Sigmoid colon (tissue), 6 donors: ENCODE measurements at regions not wholly inside any gene's neighbourhood (a gene's known extent, or its start where the extent isn't known, plus 50 kb on each side); places are given as distances from the start of the nearest gene placed in this dataset.
"Not testable (repeated sequence)": the region's sequence is repeated elsewhere in the genome, so short reads cannot be mapped to it uniquely, and the experiment has no call there.

Experiments
- DNase-seq: peaks from one replicate; pipeline ENCODE4 v3.0.0-alpha.2; 2019
- H3K27ac ChIP-seq, 4 donors: fragments of 200-600 bp; sonication (generic); one replicate each; pipeline ENCODE4 v1.5.1; 2016 to 2019; ENCODE audit warnings: mild to moderate bottlenecking in 1 of 4
- H3K27me3 ChIP-seq, 3 donors: fragments of 200-600 bp; sonication (generic); one replicate each; pipeline ENCODE4 v1.5.1; 2019; ENCODE audit warnings: mild to moderate bottlenecking in 1 of 3
- H3K36me3 ChIP-seq, 4 donors: fragments of 200-600 bp; sonication (generic); one replicate each; pipeline ENCODE4 v1.5.1; 2016 to 2019
- H3K4me1 ChIP-seq, 4 donors: fragments of 200-600 bp; sonication (generic); one replicate each; pipeline ENCODE4 v1.5.1; 2017 to 2019
- H3K4me3 ChIP-seq, 4 donors: fragments of 200-600 bp; sonication (generic); one replicate each; pipeline ENCODE4 v1.5.1; 2017 to 2019; ENCODE audit warnings: mild to moderate bottlenecking in 2 of 4, moderate library complexity in 1 of 4
- H3K9me3 ChIP-seq, 4 donors: fragments of 200-600 bp in 3 of 4; sonication (generic) in 3 of 4; one replicate each; pipeline versions ENCODE4 v1.5.1 to v1.6.1; 2013 to 2019
- CTCF ChIP-seq, 4 experiments: fragments of 450-650 bp in 3 of 4; fragments of 200-600 bp in 1 of 4; IDR thresholded peaks; one replicate each; pipeline ENCODE4 v1.5.1; 2016 to 2019; ENCODE audit warnings: antibody characterized with exemption in 4 of 4, mild to moderate bottlenecking in 3 of 4, moderate library complexity in 2 of 4
- EP300 ChIP-seq, 4 donors: sonication (generic); formaldehyde crosslinking; IDR thresholded peaks; one replicate each; pipeline ENCODE4 v1.6.1; 2017; ENCODE audit warnings: antibody characterized with exemption in 4 of 4
- POLR2A ChIP-seq, 2 donors: fragments of 450-650 bp; IDR thresholded peaks; one replicate each; pipeline ENCODE4 v1.6.1; 2016; ENCODE audit warnings: antibody characterized with exemption in 2 of 2, mild to moderate bottlenecking in 2 of 2, moderate library complexity in 2 of 2
- POLR2AphosphoS5 ChIP-seq, 4 donors: sonication (generic); formaldehyde crosslinking; IDR thresholded peaks; one replicate each; pipeline ENCODE4 v1.6.1; 2017; ENCODE audit warnings: antibody characterized with exemption in 4 of 4
- WGBS, 2 donors: extraction: QIAGEN DNeasy Blood & Tissue Kit; methylation state at CpG; one replicate each; pipeline ENCODE4 v1.1.7; 2013; 5-methylcytosine and 5-hydroxymethylcytosine counted together
- intact Hi-C: fragments of 100-400 bp; cut with DNase I; formaldehyde crosslinking; loops from one replicate; pipeline ENCODE4 v1.15.1; 2023
- donor health status: healthy with polysubstance abuse.
- donor health status: healthy.

GRCh38 chr19:29884466-29884865 is 57.6 kb upstream of the URI1 start:
- peak; percentile 46 for DNase-seq
- no peak for TF ChIP-seq POLR2AphosphoS5 (IDR thresholded peaks at IDR 0.05)
- no peak for TF ChIP-seq CTCF (IDR thresholded peaks at IDR 0.05)
- TF ChIP-seq POLR2A (IDR thresholded peaks at IDR 0.05), result no peak
- no peak for TF ChIP-seq EP300 (IDR thresholded peaks at IDR 0.05)
- peaks cover 0 to 36% (median 5%) of the 10 kb centered on the region in 3 donors for H3K27me3 ChIP-seq
- WGBS, 2 donors, result 79 to 88% methylated on average over 9 of the region's 9 CpGs
- no peak overlapping the region for H3K27ac ChIP-seq
- H3K9me3 ChIP-seq, result no peaks in the 10 kb centered on the region
- no peaks in the 10 kb centered on the region for H3K36me3 ChIP-seq
- H3K4me3 ChIP-seq, result no peak overlapping the region
- intact Hi-C loops, result no loop called here
- H3K4me1 ChIP-seq, result no peaks in the 10 kb centered on the region

GRCh38 chr19:29886106-29886505 is 55.9 kb upstream of the URI1 start:
- H3K36me3 ChIP-seq, intact Hi-C loops, H3K4me3 ChIP-seq, H3K9me3 ChIP-seq, H3K27ac ChIP-seq, H3K4me1 ChIP-seq: not testable (repeated sequence)
- peaks cover 0 to 27% (median 0%) of the 10 kb centered on the region in 3 donors for H3K27me3 ChIP-seq
- WGBS, 2 donors, result 87 to 90% methylated on average over 7 of the region's 7 CpGs
- DNase-seq, result peak; percentile 19

GRCh38 chr19:29886586-29886985 is 55.5 kb upstream of the URI1 start:
- no peak for TF ChIP-seq POLR2A (IDR thresholded peaks at IDR 0.05)
- TF ChIP-seq POLR2AphosphoS5 (IDR thresholded peaks at IDR 0.05), result no peak
- no peak for TF ChIP-seq EP300 (IDR thresholded peaks at IDR 0.05)
- TF ChIP-seq CTCF (IDR thresholded peaks at IDR 0.05), result no peak
- Histone ChIP-seq H3K4me3 (no peak overlapping the region), H3K36me3 (no peaks in the 10 kb centered on the region), H3K27ac (no peak overlapping the region), H3K4me1 (no peaks in the 10 kb centered on the region), H3K9me3 (no peaks in the 10 kb centered on the region), H3K27me3 (peaks cover 0 to 22% (median 0%) of the 10 kb centered on the region in 3 donors)
- DNase-seq, result peak; percentile 28
- intact Hi-C loops, result no loop called here
- WGBS, 2 donors, result 61 to 84% methylated on average over 6 of the region's 6 CpGs

- 6 to 21% methylated on average over 2 of the region's 2 CpGs for WGBS, 2 donors
- no peak for TF ChIP-seq CTCF (IDR thresholded peaks at IDR 0.05)
- no peak for TF ChIP-seq POLR2A (IDR thresholded peaks at IDR 0.05)
- no peak for TF ChIP-seq EP300 (IDR thresholded peaks at IDR 0.05)
- TF ChIP-seq POLR2AphosphoS5 (IDR thresholded peaks at IDR 0.05), result no peak
- Histone ChIP-seq H3K4me1 (no peaks in the 10 kb centered on the region), H3K36me3 (no peaks in the 10 kb centered on the region), H3K4me3 (no peak overlapping the region), H3K27ac (no peak overlapping the region), H3K27me3 (peaks cover 0 to 15% (median 0%) of the 10 kb centered on the region in 3 donors), H3K9me3 (no peaks in the 10 kb centered on the region)
- peak; percentile 26 for DNase-seq
- intact Hi-C loops, result no loop called here
Measured at GRCh38 chr19:29887442-29887855, 54.6 kb upstream of the URI1 start.

GRCh38 chr19:29888047-29888446 is 54.0 kb upstream of the URI1 start:
- H3K4me3 ChIP-seq, H3K4me1 ChIP-seq, H3K9me3 ChIP-seq, H3K36me3 ChIP-seq, H3K27ac ChIP-seq, intact Hi-C loops: not testable (repeated sequence)
- 97% methylated on average over 3 of the region's 3 CpGs for WGBS, 2 donors
- peak; percentile 8 for DNase-seq
- peaks cover 0 to 12% (median 0%) of the 10 kb centered on the region in 3 donors for H3K27me3 ChIP-seq

- intact Hi-C loops, result no loop called here
- TF ChIP-seq POLR2AphosphoS5 (IDR thresholded peaks at IDR 0.05) (no peak), CTCF (IDR thresholded peaks at IDR 0.05) (no peak), POLR2A (IDR thresholded peaks at IDR 0.05) (no peak), EP300 (IDR thresholded peaks at IDR 0.05) (no peak)
- peak; percentile 36 for DNase-seq
- no peaks in the 10 kb centered on the region for H3K9me3 ChIP-seq
- H3K36me3 ChIP-seq, result no peaks in the 10 kb centered on the region
- no peaks in the 10 kb centered on the region for H3K4me1 ChIP-seq
- no peak overlapping the region for H3K4me3 ChIP-seq
- H3K27me3 ChIP-seq, result peaks cover 0 to 12% (median 0%) of the 10 kb centered on the region in 3 donors
- no peak overlapping the region for H3K27ac ChIP-seq
Measured at GRCh38 chr19:29889702-29890101, 52.3 kb upstream of the URI1 start.
